HL-60 (cell line): ENCODE measurements at regions not wholly inside any gene's neighbourhood (a gene's known extent, or its start where the extent isn't known, plus 50 kb on each side); places are given as distances from the start of the nearest gene placed in this dataset.

ENCODE experiments used
- CTCF ChIP-seq: IDR thresholded peaks from one replicate; pipeline ENCODE4 v1.5.1; 2011; ENCODE audit warnings: low read length, control low read depth, inconsistent platforms; ENCODE audit not compliant: insufficient read depth
- GABPA ChIP-seq: IDR thresholded peaks from 2 replicates; pipeline ENCODE4 v1.6.1; 2012; ENCODE audit warnings: low read depth
- POLR2AphosphoS5 ChIP-seq: IDR thresholded peaks from 2 replicates; pipeline ENCODE4 v1.6.1; 2012; ENCODE audit warnings: low read depth

GRCh38 chr3:139106013-139106932 is 61.6 kb upstream of the PRR23C start:
- no peak for TF ChIP-seq CTCF
- TF ChIP-seq GABPA, result no peak
- TF ChIP-seq POLR2AphosphoS5, result no peak
